Femur (tissue), 1 donor: ENCODE measurements at regions not wholly inside any gene's neighbourhood (a gene's known extent, or its start where the extent isn't known, plus 50 kb on each side); places are given as distances from the start of the nearest gene placed in this dataset.
"Not testable (repeated sequence)": the region's sequence is repeated elsewhere in the genome, so short reads cannot be mapped to it uniquely, and the experiment has no call there.

Source experiments
- DNase-seq: peaks from one replicate; pipeline ENCODE4 v3.0.0-alpha.2; 2017

DNA sequence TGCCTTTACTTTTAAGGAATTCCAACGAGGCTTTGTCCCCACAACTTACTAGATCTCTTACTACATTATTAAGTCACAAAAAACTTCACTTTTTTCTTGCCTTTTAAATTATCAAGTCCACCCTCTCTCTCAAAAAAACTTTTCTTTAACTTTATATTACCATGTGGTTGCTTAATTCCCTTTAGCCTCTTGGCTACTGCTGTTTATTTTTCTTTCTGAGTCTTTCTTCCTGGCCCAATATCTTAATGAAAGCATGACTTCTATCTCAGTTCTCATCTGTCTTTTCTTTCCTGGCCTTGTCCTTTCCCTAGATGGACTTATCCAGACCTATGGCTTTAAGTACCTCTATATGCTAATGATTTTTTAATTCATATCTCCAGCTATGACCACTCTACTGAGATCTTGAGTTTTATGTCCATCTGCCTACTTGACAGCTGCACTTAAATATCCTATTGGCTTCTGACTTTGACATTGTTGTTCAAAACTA is 710.5 kb downstream of the RFPL4B start:
- DNase-seq: no peak

DNA sequence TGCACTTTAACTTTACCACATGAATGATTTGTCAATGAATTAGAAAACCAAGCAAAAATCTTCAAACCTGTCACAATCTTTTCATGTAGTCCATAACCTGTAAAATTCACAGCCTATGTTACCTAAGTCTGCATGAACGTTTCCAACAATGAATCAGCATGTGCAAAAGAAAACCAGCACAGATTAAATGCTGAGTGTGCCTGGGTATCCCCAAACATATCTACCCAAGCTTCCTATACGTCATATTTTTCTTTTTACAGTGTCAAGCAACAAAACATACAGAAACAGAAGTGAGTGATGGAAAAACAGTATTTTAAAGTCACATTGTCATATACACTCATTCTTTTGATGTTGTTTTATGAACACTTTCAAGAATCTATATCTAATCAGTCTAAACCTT is 713.5 kb downstream of the RFPL4B start:
- DNase-seq: no peak

DNA sequence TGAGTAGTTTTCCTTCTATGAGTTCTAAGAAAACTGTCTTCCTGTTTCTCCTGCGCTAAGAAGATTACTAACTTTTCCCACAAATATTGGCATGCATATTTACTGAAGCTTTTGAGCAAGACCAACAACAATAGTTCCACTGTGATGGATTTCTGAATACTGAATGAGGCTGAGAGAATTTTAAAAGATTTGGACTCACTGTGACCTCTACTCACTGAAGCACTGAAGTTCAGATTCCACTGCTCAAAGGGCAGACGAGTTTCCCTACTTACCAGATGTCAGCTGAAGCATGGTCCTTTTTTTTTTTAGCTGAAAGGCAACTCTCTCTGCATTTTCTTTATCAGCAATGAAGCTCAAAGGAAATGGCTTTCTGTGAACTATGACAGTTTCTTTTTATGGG is 718.5 kb downstream of the RFPL4B start:
- peak; percentile 19 for DNase-seq

DNA sequence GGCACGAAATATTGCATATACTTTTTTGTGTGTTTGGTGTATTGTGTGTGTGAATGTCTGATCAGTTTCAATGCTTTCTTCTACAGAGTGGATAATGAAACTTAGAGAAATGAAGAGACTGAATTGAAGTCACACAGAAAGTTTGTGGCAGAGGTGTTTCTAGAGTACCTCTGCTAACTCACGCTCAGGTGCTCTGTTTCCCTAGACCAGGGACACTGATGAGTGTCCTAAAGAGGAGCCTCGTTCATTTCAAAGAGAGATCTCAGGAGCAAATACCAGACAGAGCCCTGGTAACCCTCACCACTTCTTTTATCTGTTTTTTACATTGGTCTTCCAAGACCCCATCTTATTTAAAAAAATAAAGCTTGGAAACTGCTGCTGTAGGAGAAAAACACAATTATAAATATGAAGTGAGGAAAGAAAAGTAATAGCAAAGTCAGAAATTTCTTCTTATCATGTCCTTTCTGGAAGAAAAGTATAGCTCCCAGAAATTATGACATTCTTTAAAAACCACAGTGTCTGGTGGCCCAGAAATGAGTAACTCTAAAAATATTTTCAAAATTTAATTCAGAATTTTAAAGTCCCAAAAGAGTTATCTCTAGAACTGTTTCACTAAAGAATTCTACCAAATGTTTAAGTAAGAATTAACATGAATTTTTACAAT is 720.6 kb downstream of the RFPL4B start:
- DNase-seq: no peak

DNA sequence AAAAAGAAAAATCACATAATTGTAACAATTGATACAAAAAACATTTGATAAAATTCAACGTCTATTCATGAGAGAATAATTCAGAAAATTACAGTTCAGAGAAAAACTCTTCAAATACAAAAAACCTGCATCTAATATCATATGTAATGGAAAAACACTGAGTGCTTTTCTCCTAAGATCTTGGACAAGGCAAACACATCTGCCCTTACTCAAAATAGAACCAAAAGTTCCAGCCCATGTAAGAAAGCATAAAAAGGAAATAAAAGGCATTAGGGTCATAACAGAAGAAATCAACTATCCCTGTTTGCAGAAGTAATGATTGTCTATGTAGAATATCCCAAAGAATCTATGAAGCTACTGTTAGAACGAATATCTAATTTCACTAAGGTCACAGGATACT is 721.4 kb downstream of the RFPL4B start:
- DNase-seq: no peak

DNA sequence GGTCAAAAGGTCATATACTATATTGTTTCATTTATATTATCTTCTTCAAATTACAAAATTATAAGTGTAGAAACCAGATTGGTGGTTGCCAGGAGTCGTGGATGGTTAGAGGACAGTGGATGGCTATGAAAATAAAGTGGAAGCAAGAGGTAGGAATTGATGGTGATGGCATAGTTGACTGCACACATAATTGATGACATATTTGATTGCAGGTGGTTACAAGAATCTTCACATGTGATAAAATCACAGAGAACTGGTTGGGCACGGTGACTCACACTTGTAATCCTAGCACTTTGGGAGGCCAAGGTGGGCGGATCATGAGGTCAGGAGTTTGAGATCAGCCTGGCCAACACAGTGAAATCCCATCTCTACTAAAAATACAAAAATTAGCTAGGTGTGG is 723.6 kb downstream of the RFPL4B start:
- DNase-seq: not testable (repeated sequence)

DNA sequence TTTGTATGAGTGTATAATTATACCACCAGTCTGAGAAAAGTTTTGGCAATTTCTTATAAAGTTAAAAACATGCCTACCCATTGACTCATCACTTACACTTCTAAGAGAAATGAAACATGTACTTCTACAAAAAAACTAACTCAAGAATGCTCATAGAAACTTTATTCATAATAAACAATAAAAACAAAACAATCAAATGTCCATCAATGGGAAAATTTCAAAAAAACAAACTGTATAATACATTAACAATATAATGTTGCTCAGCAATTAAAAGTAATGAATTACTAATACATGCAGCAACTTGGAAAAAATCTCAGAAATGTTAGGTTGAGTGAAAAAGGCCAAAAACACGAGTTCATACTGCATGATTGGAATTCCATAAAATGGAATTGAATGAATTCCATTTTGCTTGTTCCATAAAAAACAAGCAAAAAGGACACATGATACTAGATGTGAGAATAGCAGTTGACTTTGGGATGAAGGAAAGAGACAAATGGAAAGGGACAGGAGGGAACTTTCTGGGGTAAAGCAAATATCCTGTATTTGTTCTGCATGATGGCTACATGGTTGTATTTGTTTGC is 726.6 kb downstream of the RFPL4B start:
- DNase-seq: no peak

DNA sequence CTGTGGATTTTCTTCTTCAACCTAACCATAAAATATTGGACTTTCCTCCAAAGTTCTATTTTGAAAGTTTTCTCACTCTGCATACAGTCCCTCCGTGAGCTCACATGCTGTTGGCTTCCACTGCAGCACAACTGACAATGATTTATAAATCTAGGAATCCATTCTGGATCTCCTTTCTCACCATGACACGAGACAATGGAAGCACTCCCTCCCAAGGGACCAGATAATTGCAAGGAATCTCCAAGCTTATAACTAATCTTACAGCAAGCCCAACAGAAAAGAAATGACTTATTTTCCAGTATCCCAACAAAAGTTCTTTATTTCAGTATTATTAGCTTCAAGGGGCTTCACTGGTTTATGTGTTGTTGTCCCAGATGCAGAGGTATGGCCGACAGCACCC is 729.0 kb downstream of the RFPL4B start:
- no peak for DNase-seq

DNA sequence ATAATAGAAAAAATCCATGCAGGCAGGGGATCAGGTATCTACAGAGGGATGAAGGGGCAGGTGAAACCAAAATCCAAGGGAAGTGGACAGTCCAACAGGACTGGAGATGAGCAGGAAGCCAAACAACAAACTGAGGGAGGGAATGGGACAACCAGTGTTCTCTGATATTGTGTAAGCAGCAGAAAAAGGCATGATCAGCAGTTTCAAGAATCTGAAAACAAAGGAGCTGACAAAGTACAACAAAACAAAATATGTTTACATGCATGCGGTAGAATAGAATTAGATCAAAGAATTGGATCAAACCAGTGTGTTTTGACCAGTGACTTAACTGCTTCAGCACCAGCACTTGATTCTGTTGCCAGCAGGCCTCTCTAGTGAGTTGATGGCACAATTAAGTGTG is 729.7 kb downstream of the RFPL4B start:
- no peak for DNase-seq

DNA sequence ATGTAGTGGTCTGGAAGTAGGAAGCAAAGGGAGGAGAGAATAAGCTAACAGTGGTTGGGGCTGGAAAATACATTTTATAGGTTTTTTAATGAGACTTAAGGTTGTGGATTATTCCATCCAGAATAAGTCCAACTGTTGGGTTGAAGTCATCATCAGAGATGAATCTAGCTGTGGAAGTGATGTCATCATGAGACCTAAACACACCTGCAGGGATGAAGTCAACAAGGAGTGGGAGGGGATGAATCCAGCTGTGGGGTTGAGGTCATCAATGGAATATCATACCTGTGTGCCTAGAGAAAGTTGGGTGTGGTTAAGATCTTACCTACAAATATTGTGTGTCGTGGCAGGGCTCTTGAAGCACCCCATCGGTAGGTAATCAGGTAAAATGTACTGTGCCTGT is 730.7 kb downstream of the RFPL4B start:
- DNase-seq: no peak

DNA sequence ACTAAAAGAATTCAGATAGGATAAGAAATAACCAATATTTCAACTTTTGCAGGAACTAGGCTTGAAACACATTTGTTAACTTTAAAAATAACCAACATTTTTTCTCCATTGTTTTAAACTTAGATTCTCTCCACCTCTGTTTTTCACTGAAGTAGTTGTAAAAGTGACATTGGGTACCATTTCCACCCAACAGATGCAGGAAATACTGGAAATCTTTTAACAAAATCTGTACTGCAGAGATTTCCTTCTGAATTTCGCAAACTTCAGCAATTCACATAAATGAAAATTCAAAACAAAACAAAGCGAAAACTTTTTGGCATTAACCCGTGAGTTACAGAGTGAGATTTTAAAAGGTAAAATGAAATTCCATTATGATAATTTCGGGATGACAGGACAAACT is 731.7 kb downstream of the RFPL4B start:
- DNase-seq: no peak

DNA sequence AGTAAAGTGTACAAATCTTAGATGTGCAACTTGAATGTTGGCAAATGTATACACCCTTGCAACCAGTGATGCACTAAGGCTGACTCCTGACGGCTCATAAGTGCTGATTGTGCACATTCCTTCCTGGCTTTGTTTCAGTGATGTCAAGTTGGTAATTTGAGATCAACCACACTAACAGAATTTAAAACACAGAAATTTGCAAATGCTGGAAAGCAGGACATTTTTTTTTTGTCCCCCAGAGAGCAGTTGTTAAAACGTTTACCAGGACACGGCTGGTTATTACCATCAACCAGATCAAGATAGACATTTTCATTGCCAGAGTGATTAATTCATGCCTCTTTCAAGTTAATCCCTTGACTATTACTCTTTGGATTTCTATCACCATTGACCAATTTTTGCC is 735.6 kb downstream of the RFPL4B start:
- DNase-seq: no peak

DNA sequence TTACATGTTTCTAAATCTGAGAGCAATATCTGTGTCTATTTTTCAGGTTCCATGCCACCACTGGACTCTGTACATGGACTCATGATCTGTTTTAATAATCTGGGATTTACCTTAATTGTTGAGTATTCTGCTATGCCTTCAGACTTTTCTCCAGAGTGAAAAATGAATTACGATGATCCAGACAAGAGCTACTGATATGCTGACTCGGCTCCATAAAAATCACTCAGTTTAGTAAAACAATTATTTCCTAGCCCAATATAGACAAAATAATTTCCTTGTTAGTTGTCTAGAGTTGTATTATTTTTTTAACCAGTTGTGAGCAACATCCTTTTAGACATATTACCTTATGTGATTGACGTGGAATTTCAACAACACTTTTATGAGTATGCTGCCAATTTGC is 736.8 kb downstream of the RFPL4B start:
- no peak for DNase-seq

DNA sequence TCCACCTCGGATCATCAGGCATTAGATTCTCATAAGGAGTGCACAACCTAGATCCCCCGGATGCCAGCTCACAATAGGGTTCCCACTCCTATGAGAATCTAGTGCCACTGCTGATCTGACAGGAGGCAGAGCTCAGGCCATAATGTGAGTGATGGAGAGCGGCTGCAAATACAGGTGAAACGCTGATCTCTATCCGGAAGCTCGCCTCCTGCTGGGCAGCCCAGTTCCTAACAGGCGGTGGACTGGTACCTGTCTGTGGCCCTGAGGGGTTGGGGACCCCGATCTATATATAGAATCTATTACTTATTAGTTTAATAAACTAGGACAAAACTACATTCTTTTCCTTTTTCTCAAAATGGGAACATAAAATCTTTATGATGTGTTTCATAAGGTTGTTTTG is 741.9 kb downstream of the RFPL4B start:
- no peak for DNase-seq

DNA sequence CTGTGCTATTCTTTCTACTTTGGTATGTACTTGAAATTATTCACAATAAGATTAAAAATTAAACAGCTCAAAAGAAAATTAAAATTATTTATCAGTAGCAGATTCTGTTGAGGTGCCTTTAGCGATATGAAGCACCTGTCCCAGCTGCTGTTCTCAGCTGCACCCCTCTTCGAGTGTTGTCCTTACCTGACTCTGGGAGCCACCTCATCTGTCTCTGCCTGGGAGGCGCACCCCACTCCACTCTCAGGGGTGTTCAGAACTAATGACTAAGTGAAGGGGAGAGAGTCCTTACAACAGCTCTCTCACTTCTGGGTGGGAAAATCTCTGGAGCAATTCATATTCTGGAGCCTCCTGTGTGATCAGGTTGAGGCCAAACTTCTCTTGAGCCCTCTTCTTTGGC is 745.7 kb downstream of the RFPL4B start:
- no peak for DNase-seq

DNA sequence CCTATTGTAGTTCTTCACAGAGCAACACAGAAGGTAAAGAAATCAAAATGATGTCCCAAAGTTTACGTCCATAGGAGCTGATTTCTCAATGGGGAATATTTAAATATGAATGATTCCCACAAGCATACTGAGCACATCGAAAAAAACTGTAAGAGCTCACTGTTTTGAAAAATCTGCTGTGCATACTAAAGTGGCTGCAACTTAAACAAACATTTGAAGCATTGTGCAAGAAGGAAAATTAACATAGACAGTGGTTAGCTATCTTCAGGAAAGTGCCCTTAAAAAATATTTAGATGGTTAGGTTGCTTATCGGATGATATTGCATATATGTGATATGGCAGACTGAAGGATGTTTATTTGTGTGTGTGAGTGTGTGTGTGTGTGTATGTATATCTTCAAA is 747.6 kb downstream of the RFPL4B start:
- DNase-seq: no peak

DNA sequence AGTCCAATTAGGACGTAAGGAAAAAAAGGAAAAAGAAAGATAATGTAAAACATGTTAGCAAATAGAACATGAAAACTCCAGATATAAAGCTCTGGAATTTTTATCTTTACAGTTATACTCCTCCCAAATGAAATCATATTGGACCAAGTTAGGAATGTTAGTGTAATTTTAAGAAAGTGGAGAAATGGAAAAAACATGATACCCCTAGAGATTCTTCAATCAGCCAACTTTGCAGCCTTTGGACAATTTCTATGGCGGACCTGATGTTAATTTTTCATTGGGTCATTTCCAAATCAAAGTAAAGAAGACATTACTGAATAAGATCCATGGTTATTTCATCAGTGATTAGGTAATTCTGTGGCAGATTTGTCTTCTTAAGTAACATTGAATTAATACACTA is 748.7 kb downstream of the RFPL4B start:
- DNase-seq: no peak

DNA sequence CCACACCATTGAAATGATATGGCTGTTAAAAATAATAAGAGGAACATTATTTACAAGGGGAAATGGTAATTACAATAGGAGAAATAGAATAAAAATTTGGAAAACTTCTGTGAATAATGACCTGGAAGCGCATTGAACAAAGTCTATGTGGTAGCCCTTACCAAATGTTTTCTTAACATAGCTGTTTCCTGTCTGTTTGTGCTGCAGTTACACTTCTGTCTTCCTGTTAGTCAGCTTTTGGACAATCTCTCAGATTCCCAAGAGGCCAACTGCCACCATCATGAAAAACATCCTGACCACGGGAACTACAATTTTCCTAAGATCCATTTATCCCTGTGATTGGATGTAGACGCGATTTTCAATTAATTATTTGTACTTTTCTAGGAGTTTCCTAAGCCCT is 754.4 kb upstream of the MARCKS start:
- DNase-seq: no peak

DNA sequence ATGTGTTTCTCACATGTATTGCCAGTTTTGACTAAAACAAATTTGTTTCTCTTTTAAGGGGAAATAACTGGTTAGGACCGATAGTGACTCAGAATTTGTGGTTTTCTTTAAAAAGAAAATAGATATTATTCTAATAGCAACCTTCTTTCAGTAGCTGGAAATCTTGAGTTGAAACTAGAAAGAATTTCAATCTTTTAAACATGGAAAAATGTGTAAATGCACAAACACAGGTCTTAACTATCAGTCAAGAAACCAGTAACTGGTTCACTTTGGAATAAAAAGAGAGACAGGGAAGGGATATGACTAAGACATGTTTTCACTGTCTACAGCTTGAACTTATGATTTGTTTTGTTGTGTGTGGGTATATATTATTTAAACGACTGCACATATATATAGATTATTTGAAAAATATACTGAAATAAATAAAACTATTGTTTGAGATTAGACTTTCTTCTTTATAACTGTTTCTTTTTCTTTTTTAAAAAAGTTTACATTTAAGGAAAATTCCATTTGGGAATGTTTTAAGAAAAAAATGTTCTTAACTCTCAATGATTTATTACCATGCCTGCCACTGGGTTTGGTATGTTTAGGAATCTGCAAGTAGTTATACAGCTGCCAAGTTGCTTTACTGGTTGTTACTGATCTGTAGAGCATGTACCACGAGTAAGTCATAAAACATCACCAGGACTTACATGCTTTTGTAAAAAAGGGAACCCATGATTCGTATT is 753.3 kb upstream of the MARCKS start:
- DNase-seq: no peak

DNA sequence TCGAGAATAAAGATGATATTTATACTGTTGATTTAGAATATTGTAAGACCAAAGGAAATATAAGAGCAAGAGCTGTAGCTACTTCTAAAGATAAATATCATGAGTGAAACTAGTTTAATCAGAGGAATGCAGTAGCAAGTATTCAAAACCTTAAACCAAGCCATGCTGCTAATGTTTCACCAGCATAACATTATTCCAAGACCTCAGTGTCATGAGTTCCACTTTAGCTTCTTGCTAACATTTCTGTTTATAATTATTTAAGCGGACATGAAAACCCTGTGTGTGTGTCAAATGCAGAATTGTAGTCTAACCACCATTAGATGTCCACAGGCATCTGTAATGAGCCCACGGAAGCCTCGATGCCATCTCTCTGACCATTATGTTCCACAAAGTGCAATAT is 752.6 kb upstream of the MARCKS start:
- no peak for DNase-seq

DNA sequence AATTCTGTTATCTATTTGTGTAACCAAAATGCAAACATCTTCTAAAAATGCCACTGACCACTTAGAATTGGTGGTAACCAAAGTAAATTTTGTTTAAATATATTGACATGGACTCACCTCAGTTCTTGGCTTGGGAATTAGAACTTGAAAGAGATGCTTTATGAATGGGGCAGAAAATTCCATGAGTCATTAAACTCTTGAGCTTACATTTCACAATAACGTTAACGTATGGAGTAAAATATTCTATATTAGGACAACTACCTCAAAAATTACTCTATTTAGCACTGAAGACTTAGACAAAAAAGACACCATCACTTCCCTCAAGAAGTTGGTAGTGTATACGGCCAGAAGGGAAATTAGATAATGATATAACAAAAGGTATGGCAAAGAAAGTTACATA is 752.2 kb upstream of the MARCKS start:
- DNase-seq: no peak

DNA sequence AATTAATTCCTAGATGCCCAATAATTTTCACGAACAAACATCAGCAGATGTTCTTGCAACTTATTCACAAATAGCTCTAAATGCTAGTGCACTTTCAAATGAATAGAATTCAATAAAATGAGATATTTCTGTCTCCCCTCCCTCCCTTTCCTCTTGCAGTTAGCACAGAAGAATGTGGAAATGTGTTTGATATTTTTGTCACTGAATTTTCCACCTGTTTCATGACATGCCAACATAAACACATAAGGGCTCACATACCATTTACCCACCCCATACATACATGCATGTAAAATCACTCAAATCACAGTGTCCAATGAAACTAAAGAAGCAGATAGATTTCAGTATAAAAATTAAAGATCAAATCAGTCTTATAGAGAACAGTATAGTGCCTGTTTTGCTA is 746.9 kb upstream of the MARCKS start:
- no peak for DNase-seq

DNA sequence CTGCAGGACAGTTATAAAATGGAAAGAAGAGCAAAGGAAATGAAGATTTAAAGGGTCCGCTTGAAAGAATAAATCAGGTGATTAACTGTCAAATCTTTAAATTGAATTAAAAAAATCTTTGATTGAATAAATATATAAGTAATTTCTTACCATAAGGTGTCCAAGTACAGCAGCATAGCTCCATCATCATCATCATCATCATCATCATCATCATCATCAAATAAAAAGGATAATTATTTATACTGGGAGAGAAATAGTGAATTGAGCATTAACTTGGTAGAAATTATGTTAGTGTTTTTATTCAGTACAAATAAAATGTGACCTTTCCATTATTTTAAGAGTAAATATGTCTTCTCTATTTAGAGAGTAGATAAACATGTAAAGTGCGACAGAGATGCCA is 745.6 kb upstream of the MARCKS start:
- DNase-seq: no peak

DNA sequence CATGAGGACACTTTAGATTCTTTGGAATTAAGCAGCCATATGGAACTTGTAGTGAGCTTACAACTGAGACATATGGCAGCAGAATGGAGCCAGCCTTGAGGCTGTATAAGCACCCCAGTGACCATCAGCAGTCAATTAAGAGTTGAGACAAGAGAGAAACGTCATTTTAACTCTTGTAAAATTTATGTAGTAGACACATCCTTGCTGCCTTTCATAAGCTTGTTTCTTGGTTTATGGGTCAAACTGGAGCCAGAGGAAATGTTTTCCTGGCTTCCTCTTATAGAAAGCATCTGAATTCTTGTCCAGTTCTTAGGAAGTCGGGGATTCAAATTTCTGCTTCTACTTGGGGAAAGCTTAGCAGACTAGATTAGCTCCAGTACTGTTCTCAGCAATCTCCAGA is 745.1 kb upstream of the MARCKS start:
- DNase-seq: no peak

DNA sequence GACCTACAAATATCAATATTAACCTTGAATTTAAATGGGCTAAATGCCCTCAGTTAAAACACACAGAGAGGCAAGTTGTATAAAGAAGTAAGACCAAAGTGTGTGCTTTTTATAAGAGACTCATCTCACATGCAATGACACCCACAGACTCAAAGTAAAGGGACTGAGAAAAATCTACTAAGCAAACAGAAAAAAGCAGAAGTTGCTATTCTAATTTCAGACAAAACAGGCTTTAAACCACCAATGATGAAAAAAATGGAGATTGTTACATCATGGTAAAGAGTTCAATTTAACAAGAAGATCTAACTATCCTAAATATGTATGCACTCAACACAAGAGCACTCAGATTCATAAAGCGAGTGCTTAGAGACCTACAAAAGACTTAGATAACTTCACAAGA is 741.9 kb upstream of the MARCKS start:
- no peak for DNase-seq
